HG02623 (cell line): ENCODE measurements at regions not wholly inside any gene's neighbourhood (a gene's known extent, or its start where the extent isn't known, plus 50 kb on each side); places are given as distances from the start of the nearest gene placed in this dataset.
"Not testable (repeated sequence)": the region's sequence is repeated elsewhere in the genome, so short reads cannot be mapped to it uniquely, and the experiment has no call there.

Experiments
- ATAC-seq: cut with Tn5 transposase; IDR thresholded peaks from one replicate; pipeline ENCODE4 v1.9.1; 2021; ENCODE audit warnings: moderate library complexity; ENCODE audit not compliant: unreplicated experiment

- no peak for ATAC-seq
Observed at GRCh38 chr5:113652161-113652560, 138.7 kb downstream of the YTHDC2 start.

DNA sequence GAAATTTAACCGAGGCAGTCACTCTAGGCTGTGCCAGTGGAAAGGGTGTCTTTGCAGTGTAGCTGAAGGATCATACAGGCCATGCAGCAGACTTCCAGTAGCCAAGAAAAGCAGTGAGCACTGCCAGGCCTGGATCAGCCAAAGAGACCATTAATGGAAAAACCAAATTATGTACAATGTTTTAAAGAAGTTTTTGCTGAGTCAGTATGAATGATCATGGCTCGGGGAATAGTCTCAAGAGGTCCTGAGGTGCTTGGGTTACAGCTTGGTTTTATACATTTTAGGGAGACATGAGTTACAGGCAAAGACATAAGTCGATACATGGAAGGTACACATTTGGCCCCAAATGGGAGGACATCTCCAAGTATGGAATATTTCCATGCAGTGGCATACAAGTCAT lies 141.3 kb downstream of the YTHDC2 start:
- no peak for ATAC-seq

DNA sequence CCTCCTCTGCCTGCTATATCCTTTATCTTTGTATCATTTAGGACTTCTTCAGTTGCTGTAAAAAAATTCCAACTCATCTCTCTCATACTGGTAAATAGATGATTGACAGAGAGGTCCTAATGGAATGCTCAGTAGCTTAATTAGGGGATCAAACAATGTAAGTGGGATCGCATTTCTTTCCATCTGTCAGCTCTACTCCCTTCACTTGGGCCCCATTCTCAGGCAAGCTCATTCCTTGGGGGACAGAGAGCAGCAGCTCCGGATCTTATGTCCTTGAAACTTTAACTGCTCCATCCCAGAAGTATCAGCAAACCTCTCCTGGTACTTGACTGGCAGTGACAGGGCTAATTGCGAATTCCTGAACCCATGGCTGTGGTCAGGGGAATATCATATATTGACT lies 146.7 kb downstream of the YTHDC2 start:
- ATAC-seq, result no peak

- no peak for ATAC-seq
Observed at GRCh38 chr5:113660706-113661250, 147.3 kb downstream of the YTHDC2 start.

DNA sequence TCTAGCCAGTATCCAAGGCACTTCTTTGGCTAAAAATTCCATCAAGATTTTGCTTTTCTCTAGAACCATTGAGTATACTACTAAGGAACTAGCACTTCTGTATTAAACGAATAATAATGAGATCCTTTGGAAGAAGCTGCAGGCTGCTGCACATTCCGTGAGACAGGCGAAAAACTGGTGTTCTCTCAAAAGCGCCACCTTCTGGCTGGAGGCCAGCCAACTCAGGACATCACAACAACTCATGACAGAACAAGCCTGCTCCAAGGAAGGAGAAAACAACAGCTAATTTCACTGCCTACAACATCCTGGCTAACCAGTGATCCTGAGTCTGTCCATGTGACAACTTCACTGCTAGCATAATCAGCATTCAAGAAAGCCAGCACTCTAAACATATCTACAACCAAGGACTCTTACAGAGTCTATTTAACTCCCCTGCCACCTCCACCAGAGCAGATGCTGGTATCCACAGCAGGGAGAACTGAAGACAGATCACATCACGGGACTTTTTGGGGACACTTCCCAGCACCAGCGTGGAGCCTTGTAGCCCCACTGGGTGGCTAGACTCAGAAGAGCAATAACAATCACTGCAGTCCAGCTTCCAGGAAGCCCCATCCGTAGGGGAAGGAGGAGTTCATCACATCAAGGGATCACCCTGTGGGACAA lies 150.5 kb downstream of the YTHDC2 start:
- ATAC-seq, result peak; percentile 50

GRCh38 chr5:113673041-113673440 lies 159.5 kb downstream of the YTHDC2 start:
- no peak for ATAC-seq

DNA sequence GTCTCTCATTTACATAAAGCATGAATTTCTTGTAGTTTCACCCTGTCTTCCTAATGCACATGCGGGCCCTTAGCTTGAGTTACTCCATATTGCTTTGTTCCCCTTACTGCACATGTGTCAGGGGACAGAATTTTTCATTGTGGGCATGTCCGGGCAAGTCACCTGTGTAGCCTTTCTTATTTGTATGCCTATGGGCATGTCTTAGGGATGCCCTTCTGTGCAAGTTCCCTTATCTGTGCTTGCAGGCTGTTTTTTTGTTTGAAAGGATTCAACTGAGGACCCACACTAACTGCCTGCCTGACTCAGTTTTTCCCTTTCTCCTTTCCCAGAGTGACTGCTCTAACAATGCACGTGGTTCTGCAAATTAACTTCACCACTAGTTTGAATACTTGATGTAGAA lies 161.7 kb downstream of the YTHDC2 start:
- ATAC-seq, result no peak

GRCh38 chr5:113678202-113678601 lies 164.7 kb downstream of the YTHDC2 start:
- ATAC-seq, result no peak

GRCh38 chr5:113678924-113679575 lies 165.6 kb downstream of the YTHDC2 start:
- peak; percentile 58 for ATAC-seq

DNA sequence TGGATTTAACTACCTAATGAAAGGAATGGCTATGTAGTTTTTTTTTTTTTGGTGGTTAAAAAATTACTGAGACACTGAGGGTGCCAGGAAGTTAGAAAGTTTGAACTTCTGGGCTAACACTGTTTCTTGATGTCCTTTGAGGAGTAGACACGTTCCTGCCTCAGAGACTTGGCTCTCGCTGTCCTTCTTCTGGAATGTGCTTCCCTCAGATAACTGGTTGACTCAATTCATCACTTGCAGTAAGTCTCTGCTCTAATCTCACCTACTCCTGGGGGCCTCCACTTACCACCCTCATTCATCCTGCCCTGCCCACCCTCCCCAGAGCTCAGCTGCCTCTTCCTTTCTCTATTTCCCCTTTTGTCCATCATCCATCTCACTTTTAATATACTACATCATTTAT lies 167.0 kb downstream of the YTHDC2 start:
- no peak for ATAC-seq

GRCh38 chr5:113682497-113683136 lies 169.1 kb downstream of the YTHDC2 start:
- ATAC-seq, result no peak

GRCh38 chr5:113683211-113683610 lies 169.7 kb downstream of the YTHDC2 start:
- ATAC-seq, result no peak

- no peak for ATAC-seq
Observed at GRCh38 chr5:113686599-113686998, 173.1 kb downstream of the YTHDC2 start.

DNA sequence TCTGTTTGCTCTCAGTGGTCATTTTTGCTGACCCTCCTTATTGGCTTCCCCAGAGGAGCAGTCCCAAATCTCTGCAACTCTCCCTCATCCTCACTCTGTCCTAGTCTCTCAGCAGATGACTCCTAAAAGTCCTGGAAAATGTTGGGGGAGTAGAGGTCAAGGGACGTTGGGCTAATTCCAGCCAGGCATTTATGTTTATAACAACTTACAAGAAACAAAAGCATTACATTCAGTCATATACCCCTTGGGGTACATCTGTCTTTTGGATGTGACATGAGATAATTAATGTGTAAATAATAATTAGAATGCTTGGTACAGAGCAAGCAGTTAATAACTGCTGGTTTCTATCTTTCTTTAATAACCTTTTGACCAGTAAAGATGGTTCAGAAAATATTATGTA lies 176.2 kb downstream of the YTHDC2 start:
- ATAC-seq, result no peak

GRCh38 chr5:113692466-113692865 lies 179.0 kb downstream of the YTHDC2 start:
- no peak for ATAC-seq

DNA sequence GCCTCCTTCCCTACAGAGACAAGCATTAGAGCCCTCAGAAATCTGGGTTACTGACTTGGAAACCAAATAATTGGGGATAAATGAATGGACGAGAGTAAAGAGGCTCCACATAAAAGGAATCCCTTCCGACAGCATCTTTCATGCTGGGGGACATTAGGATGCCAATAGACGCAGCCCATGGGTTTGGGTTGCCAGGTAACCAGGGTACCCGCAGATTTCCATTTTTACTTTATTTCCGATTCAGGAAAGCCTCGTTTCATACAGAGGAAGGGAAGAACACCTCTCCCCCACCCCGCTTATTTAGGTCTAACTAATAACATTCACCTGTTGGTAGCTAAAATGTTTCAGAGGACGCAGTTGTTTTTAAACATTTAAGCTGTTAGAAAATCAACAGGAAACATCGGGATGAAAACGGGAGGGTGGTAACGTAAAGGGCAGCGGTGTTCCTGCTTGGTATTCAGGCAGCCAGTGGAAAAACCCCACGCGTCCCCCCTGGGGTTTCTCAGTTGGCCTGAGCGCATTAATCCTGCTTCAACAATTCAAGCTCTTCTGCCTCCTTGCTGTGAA lies 179.5 kb downstream of the YTHDC2 start:
- no peak for ATAC-seq

GRCh38 chr5:113693701-113694100 lies 180.2 kb downstream of the YTHDC2 start:
- no peak for ATAC-seq

DNA sequence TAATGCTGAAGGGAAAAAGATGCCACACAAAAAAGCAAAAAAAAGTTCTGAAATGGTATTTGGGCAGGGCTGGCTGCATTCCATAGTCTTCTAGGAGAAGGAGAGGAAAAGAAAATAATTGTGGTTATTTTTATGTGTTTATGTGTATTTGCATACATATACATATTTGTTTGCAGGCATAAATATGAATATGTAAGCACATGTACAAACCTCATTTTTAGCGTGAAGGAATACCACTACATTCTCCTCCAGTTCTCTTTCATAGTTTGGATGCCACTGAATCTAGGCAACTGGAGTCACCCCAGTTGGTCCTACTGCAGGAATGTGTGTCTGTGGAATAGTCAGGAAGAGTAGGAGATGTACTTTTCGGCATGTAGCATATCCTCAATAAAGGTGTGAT lies 181.1 kb downstream of the YTHDC2 start:
- no peak for ATAC-seq

DNA sequence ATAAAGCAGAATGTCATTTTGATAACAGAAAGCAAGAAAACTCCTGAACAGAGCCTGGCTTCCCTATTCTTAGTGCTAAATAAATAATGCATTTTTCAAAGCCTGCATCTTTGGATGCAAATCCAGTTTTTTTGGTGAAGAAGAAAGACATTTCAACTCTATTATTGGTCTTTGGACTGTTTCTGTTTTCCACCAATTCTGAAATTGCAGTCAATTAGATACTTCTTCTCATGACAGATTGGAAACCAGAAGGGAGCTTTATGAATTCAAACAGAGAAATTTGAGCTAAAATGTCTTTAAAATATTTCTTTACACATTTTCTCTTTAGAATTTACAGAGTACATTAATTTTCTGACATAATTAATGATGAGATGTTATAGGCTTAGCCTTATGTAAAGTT lies 189.8 kb downstream of the YTHDC2 start:
- ATAC-seq, result no peak

DNA sequence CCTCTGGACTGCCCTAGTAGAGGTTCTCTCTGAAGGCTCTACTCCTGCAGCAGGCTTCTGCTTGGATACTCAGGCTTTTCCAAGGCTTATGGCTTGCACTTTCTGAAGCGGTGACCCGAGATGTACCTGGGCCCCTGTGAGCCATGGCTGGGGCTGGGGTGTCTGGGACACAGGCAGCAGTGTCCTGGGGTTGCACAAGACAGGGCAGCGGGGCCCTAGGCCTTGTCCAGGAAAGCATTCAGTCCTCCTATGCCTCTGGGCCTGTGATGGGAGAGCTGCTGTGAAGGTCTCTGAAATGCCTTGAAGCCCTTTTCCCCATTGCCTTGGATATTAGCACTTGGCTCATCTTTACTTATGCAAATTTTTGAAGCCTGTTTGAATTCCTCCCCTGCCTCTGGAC lies 192.2 kb downstream of the YTHDC2 start:
- no peak for ATAC-seq

DNA sequence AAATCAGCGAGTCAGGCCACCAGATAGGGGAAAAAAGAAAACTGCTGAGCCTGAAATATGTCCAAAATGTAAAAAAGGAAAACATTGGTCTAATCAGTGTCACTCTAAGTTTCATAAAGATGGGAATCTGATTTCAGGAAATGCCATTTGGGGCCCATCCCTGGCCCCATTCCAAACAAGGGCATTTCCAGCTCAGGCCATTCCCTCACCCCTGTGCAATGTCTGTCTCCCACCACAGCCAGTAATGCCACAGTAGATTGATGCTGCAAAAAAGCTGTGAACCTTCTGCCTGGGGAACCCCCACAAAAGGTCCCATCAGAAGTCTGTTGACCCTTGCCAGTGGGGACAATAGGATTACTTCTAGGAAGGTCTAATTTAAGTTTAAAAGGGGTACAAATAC lies 199.6 kb downstream of the YTHDC2 start:
- ATAC-seq, result no peak

DNA sequence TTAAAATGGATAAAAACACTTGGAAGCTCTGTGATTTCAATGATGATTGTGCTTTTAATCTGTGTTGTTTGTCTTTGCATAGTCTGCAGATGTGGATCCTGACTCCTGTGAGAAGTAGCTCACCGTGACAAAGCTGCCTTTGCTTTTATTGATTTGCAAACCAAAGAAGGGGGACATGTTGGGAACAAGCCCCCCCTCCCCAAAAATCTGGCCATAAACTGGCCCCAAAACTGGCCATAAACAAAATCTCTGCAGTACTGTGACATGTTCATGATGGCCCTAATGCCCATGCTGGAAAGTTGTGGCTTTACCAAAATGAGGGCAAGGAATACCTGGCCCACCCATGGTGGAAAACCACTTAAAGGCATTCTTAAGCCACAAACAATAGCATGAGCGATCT lies 202.4 kb downstream of the YTHDC2 start:
- ATAC-seq, result not testable (repeated sequence)
